Keratinocyte (primary cell): ENCODE measurements at regions not wholly inside any gene's neighbourhood (a gene's known extent, or its start where the extent isn't known, plus 50 kb on each side); places are given as distances from the start of the nearest gene placed in this dataset.

Experiments
- DNase-seq: peaks from one replicate; pipeline ENCODE4 v3.0.0-alpha.2; 2011; ENCODE audit warnings: low read depth, missing footprints, low spot score
- FAIRE-seq: peaks from 2 replicates; lab custom pipeline; 2011; peaks lifted over from hg19 to GRCh38; lab: Jason Lieb, UNC
- H2AFZ ChIP-seq: 2 replicates; pipeline ENCODE4 v1.6.0; 2012; ENCODE audit warnings: low read length, control low read depth, inconsistent platforms; ENCODE audit not compliant: control insufficient read depth
- H3K27ac ChIP-seq: 2 replicates; pipeline ENCODE4 v1.5.1; 2011; ENCODE audit warnings: low read length; ENCODE audit not compliant: control insufficient read depth, insufficient read depth
- H3K27me3 ChIP-seq: 3 replicates; pipeline ENCODE4 v1.6.0; 2011; ENCODE audit warnings: low read length; ENCODE audit not compliant: control insufficient read depth, insufficient read depth; ENCODE audit errors: extremely low read depth
- H3K36me3 ChIP-seq, 2 experiments: 2 replicates in 1 of 2; 3 replicates in 1 of 2; pipeline ENCODE4 v1.5.1; 2011; ENCODE audit warnings: low read length in 2 of 2, mild to moderate bottlenecking in 1 of 2; ENCODE audit not compliant: control insufficient read depth in 2 of 2, insufficient read depth in 2 of 2; ENCODE audit errors: extremely low read depth in 1 of 2
- H3K4me1 ChIP-seq: 3 replicates; pipeline ENCODE4 v1.5.1; 2011; ENCODE audit warnings: low read length; ENCODE audit not compliant: control insufficient read depth, insufficient read depth; ENCODE audit errors: extremely low read depth
- H3K4me2 ChIP-seq: 3 replicates; pipeline ENCODE4 v1.6.0; 2011; ENCODE audit warnings: low read depth, low read length; ENCODE audit not compliant: control insufficient read depth, insufficient read depth; ENCODE audit errors: extremely low read depth
- H3K4me3 ChIP-seq, 3 experiments: fragments of 200-600 bp in 1 of 3; sonication (generic) in 1 of 3; 2 replicates in 2 of 3; 3 replicates in 1 of 3; pipeline ENCODE4 v1.5.1; 2011 to 2016; ENCODE audit warnings: low read length in 3 of 3, mild to moderate bottlenecking in 3 of 3, control low read depth in 2 of 3, inconsistent platforms in 1 of 3, low read depth in 1 of 3, mixed read lengths in 1 of 3, mixed run types in 1 of 3, moderate library complexity in 1 of 3; ENCODE audit not compliant: control insufficient read depth in 2 of 3, insufficient read depth in 2 of 3; ENCODE audit errors: extremely low read depth in 1 of 3
- H3K79me2 ChIP-seq: 2 replicates; pipeline ENCODE4 v1.6.0; 2012; ENCODE audit warnings: low read length; ENCODE audit not compliant: control insufficient read depth, insufficient read depth
- H3K9ac ChIP-seq: 3 replicates; pipeline ENCODE4 v1.6.0; 2011; ENCODE audit warnings: low read length; ENCODE audit not compliant: control insufficient read depth, insufficient read depth; ENCODE audit errors: extremely low read depth
- H3K9me1 ChIP-seq: 3 replicates; pipeline ENCODE4 v1.6.0; 2011; ENCODE audit warnings: low read length; ENCODE audit not compliant: control insufficient read depth, insufficient read depth; ENCODE audit errors: extremely low read depth
- H3K9me3 ChIP-seq: 2 replicates; pipeline ENCODE4 v1.5.1; 2012; ENCODE audit warnings: low read depth, low read length; ENCODE audit not compliant: control insufficient read depth
- H4K20me1 ChIP-seq: 3 replicates; pipeline ENCODE4 v1.6.0; 2011; ENCODE audit warnings: low read length; ENCODE audit not compliant: control insufficient read depth, insufficient read depth; ENCODE audit errors: extremely low read depth
- CTCF ChIP-seq, 3 experiments: IDR thresholded peaks in 1 of 3; conservative IDR thresholded peaks in 1 of 3; optimal IDR thresholded peaks in 1 of 3; 2 replicates in 2 of 3; 3 replicates in 1 of 3; pipeline versions ENCODE3 to v1.5.1; 2011; ENCODE audit warnings: low read length in 3 of 3, mild to moderate bottlenecking in 3 of 3, moderate library complexity in 2 of 3, control low read depth in 1 of 3, inconsistent platforms in 1 of 3; ENCODE audit not compliant: insufficient read depth in 2 of 3; ENCODE audit errors: extremely low read depth in 1 of 3
- EZH2 ChIP-seq: IDR thresholded peaks from one replicate; pipeline ENCODE4 v1.6.1; 2012; ENCODE audit warnings: inconsistent platforms, mild to moderate bottlenecking, low read length, moderate library complexity
- dilution Hi-C: fragments of 300-500 bp; cut with MboI; formaldehyde crosslinking; loops from one replicate; pipeline ENCODE4 v1.7.0; 2020; ENCODE audit warnings: low sequenced_read_pairs; ENCODE audit not compliant: extremely low pct_ligation_motif_present

- TF ChIP-seq EZH2 (no peak), CTCF (optimal IDR thresholded peaks at IDR 0.05 in 1 of 3, IDR thresholded peaks at IDR 0.05 in 1 of 3, conservative IDR thresholded peaks at IDR 0.05 in 1 of 3; ENCODE audit: extremely low read depth in 1 of 3, insufficient read depth in 2 of 3, low read length in 3 of 3) (no peak)
- no peaks in the 10 kb centered on the region for H3K9me3 ChIP-seq
- H3K27me3 ChIP-seq = no peaks in the 10 kb centered on the region
- no peaks in the 10 kb centered on the region for H4K20me1 ChIP-seq
- no peak overlapping the region for H3K9ac ChIP-seq
- no peaks in the 10 kb centered on the region for H3K4me1 ChIP-seq
- DNase-seq (no peak), FAIRE-seq (no peak)
- H2AFZ ChIP-seq = no peak overlapping the region
- no peaks in the 10 kb centered on the region for H3K9me1 ChIP-seq
- no peaks in the 10 kb centered on the region for H3K79me2 ChIP-seq
- H3K27ac ChIP-seq = no peak overlapping the region
- dilution Hi-C loops = no loop called here
- H3K36me3 ChIP-seq = no peaks in the 10 kb centered on the region
- no peak overlapping the region for H3K4me3 ChIP-seq
- H3K4me2 ChIP-seq = no peak overlapping the region
Observed at GRCh38 chr4:164529486-164529885, 224.4 kb upstream of the SMIM31 start.

GRCh38 chr4:164531336-164531735, 222.6 kb upstream of the SMIM31 start:
- H3K9ac ChIP-seq = no peak overlapping the region
- H3K9me1 ChIP-seq = no peaks in the 10 kb centered on the region
- dilution Hi-C loops = no loop called here
- no peaks in the 10 kb centered on the region for H4K20me1 ChIP-seq
- no peak overlapping the region for H3K4me3 ChIP-seq
- no peak overlapping the region for H3K27ac ChIP-seq
- no peaks in the 10 kb centered on the region for H3K27me3 ChIP-seq
- peaks cover 6% of the 10 kb centered on the region for H3K4me1 ChIP-seq
- H3K4me2 ChIP-seq = no peak overlapping the region
- no peaks in the 10 kb centered on the region for H3K9me3 ChIP-seq
- no peaks in the 10 kb centered on the region for H3K36me3 ChIP-seq
- TF ChIP-seq CTCF (optimal IDR thresholded peaks at IDR 0.05 in 1 of 3, IDR thresholded peaks at IDR 0.05 in 1 of 3, conservative IDR thresholded peaks at IDR 0.05 in 1 of 3; ENCODE audit: extremely low read depth in 1 of 3, insufficient read depth in 2 of 3, low read length in 3 of 3) (no peak), EZH2 (no peak)
- DNase-seq (no peak), FAIRE-seq (peak; percentile 76)
- no peak overlapping the region for H2AFZ ChIP-seq
- no peaks in the 10 kb centered on the region for H3K79me2 ChIP-seq
